Brain microvascular endothelial cell (primary cell): ENCODE measurements at regions not wholly inside any gene's neighbourhood (a gene's known extent, or its start where the extent isn't known, plus 50 kb on each side); places are given as distances from the start of the nearest gene placed in this dataset.
"Not testable (repeated sequence)": the region's sequence is repeated elsewhere in the genome, so short reads cannot be mapped to it uniquely, and the experiment has no call there.

Source experiments
- DNase-seq: peaks from one replicate; pipeline ENCODE4 v3.0.0-alpha.2; 2020
- H3K27ac ChIP-seq: fragments of 250-450 bp; sonication (Bioruptor Pico); 2 replicates; pipeline ENCODE4 v1.5.1; 2020; ENCODE audit warnings: mild to moderate bottlenecking, moderate library complexity
- H3K27me3 ChIP-seq: fragments of 250-450 bp; sonication (Bioruptor Pico); replicated peaks from 2 replicates; pipeline ENCODE4 v1.5.1; 2020; ENCODE audit warnings: mild to moderate bottlenecking
- H3K36me3 ChIP-seq: fragments of 250-450 bp; sonication (Bioruptor Pico); replicated peaks from 2 replicates; pipeline ENCODE4 v1.5.1; 2020; ENCODE audit warnings: mild to moderate bottlenecking
- H3K4me3 ChIP-seq: 2 replicates; pipeline ENCODE4 v1.5.1; 2011; ENCODE audit warnings: low read depth, mild to moderate bottlenecking, control low read depth, low read length, moderate library complexity
- in situ Hi-C: cut with HindIII; loops from 2 replicates; pipeline ENCODE4 v1.10.0; 2017; ENCODE audit warnings: low sequenced_read_pairs, low pct_ligation_motif_present
- TF ChIP-seq, protein P1 (sequence below): IDR thresholded peaks from 2 replicates; pipeline ENCODE4 v1.5.1; 2011; ENCODE audit warnings: low read depth, mild to moderate bottlenecking, moderate library complexity, low read length, control low read depth, inconsistent platforms; ENCODE audit errors: missing control alignments

- TF ChIP-seq, protein P1, sequence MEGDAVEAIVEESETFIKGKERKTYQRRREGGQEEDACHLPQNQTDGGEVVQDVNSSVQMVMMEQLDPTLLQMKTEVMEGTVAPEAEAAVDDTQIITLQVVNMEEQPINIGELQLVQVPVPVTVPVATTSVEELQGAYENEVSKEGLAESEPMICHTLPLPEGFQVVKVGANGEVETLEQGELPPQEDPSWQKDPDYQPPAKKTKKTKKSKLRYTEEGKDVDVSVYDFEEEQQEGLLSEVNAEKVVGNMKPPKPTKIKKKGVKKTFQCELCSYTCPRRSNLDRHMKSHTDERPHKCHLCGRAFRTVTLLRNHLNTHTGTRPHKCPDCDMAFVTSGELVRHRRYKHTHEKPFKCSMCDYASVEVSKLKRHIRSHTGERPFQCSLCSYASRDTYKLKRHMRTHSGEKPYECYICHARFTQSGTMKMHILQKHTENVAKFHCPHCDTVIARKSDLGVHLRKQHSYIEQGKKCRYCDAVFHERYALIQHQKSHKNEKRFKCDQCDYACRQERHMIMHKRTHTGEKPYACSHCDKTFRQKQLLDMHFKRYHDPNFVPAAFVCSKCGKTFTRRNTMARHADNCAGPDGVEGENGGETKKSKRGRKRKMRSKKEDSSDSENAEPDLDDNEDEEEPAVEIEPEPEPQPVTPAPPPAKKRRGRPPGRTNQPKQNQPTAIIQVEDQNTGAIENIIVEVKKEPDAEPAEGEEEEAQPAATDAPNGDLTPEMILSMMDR = no peak
- no peak for DNase-seq
- in situ Hi-C loops = no loop called here
Measured at GRCh38 chr2:21231985-21232384, 108.2 kb downstream of the TDRD15 start.

DNA sequence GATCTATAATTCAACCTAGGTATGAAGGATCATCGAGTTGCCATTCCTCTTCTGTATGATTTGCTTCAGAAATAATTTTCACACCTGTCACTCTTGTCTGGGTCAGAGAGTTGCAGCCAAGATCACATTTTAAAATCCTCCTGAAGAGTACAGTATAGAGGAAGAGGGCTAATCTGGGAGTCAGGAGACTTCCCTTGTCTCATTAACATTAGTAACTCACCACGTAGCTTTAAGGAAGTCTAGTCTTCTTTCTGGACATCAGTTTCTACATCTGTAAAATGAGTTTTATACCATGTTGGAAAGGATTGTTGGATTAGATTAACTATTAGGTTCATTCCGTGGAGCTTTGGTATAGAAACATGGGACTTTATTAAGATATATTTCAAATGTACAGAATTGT, 109.4 kb downstream of the TDRD15 start:
- no peaks in the 10 kb centered on the region for H3K36me3 ChIP-seq
- H3K27me3 ChIP-seq = no peaks in the 10 kb centered on the region
- no peak overlapping the region for H3K4me3 ChIP-seq
- no peak overlapping the region for H3K27ac ChIP-seq
- in situ Hi-C loops = no loop called here
- DNase-seq = no peak
- TF ChIP-seq, protein P1 = no peak

More at GRCh38 chr2:21231985-21232384, 108.2 kb downstream of the TDRD15 start:
- Histone ChIP-seq H3K36me3 (no peaks in the 10 kb centered on the region), H3K27ac (no peak overlapping the region), H3K27me3 (no peaks in the 10 kb centered on the region), H3K4me3 (no peak overlapping the region)

GRCh38 chr2:21234001-21234400, 110.2 kb downstream of the TDRD15 start:
- Histone ChIP-seq H3K4me3 (no peak overlapping the region), H3K27ac (no peak overlapping the region), H3K36me3 (no peaks in the 10 kb centered on the region), H3K27me3 (no peaks in the 10 kb centered on the region)
- DNase-seq = no peak
- TF ChIP-seq, protein P1 = no peak
- in situ Hi-C loops = no loop called here

DNA sequence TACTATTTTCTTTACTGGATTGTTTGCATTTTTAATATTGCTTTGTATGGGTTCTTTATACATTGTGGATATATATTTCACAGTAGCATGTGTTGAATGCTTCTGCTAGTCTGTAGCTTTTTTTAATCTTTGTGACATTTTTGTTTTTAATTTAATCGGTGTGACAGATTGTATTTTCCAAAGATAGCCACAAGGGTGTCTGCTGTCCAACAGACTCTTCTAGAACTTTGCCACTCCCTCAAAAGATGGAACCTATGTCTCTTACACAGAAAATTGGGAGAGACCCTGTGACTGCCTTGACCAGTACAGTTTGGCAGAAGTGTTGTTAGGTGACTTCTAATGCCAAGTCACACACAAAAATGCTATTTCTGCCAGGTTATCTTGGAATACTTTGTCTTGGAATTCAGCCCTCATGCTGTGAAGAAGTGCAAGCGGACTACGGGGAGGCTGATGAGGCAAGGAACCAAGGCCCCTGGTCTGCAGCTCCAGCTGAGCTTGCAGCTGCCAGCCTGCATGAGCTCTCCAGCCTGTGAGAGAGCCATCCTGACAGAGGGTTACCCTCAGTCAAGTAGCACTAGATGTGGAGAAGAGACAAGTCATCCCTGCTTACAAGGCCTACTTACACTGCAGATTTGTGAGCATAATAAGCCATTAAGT, 110.8 kb downstream of the TDRD15 start:
- Histone ChIP-seq H3K27me3 (no peaks in the 10 kb centered on the region), H3K27ac (no peak overlapping the region), H3K36me3 (no peaks in the 10 kb centered on the region), H3K4me3 (no peak overlapping the region)
- in situ Hi-C loops = no loop called here
- TF ChIP-seq, protein P1 = no peak
- no peak for DNase-seq

- H3K36me3 ChIP-seq, DNase-seq, in situ Hi-C loops, H3K27ac ChIP-seq, H3K4me3 ChIP-seq, H3K27me3 ChIP-seq: not testable (repeated sequence)
Measured at GRCh38 chr2:21239749-21240148, 116.0 kb downstream of the TDRD15 start.

- H3K27ac ChIP-seq = no peak overlapping the region
- no peak for DNase-seq
- in situ Hi-C loops = no loop called here
- TF ChIP-seq, protein P1 = no peak
- no peaks in the 10 kb centered on the region for H3K27me3 ChIP-seq
- no peak overlapping the region for H3K4me3 ChIP-seq
- no peaks in the 10 kb centered on the region for H3K36me3 ChIP-seq
Measured at GRCh38 chr2:21244161-21244560, 120.4 kb downstream of the TDRD15 start.
